ENCODE measurements at regions not wholly inside any gene's neighbourhood (a gene's known extent, or its start where the extent isn't known, plus 50 kb on each side); places are given as distances from the start of the nearest gene placed in this dataset.

GRCh38 chr4:138693526-138693925 is 322.1 kb upstream of the NOCT start:
- Histone ChIP-seq H3K4me3 (no peak overlapping the region), H3K27me3 (ENCODE audit: low read depth) (no peaks in the 10 kb centered on the region), H3K27ac (no peak overlapping the region), H3K9me3 (no peaks in the 10 kb centered on the region), H3K4me1 (no peaks in the 10 kb centered on the region), H3K36me3 (no peaks in the 10 kb centered on the region)
- TF ChIP-seq CTCF (IDR thresholded peaks at IDR 0.05), result no peak
- DNase-seq, result no peak
- intact Hi-C loops (cut with DNase I), result no loop called here
- no peak for ATAC-seq

GRCh38 chr4:138692411-138692810 is 323.2 kb upstream of the NOCT start:
- H3K9me3 ChIP-seq, result no peaks in the 10 kb centered on the region
- no peaks in the 10 kb centered on the region for H3K36me3 ChIP-seq
- no peak overlapping the region for H3K27ac ChIP-seq
- H3K27me3 ChIP-seq (ENCODE audit: low read depth), result no peaks in the 10 kb centered on the region
- DNase-seq, result no peak
- no peak for TF ChIP-seq CTCF (IDR thresholded peaks at IDR 0.05)
- intact Hi-C loops (cut with DNase I), result no loop called here
- no peak for ATAC-seq
- H3K4me3 ChIP-seq, result no peak overlapping the region
- no peaks in the 10 kb centered on the region for H3K4me1 ChIP-seq

GRCh38 chr4:138689593-138689992 is 326.0 kb upstream of the NOCT start:
- Histone ChIP-seq H3K27me3 (ENCODE audit: low read depth) (no peaks in the 10 kb centered on the region), H3K4me1 (no peaks in the 10 kb centered on the region), H3K4me3 (no peak overlapping the region), H3K9me3 (no peaks in the 10 kb centered on the region), H3K36me3 (no peaks in the 10 kb centered on the region), H3K27ac (no peak overlapping the region)
- intact Hi-C loops (cut with DNase I), result no loop called here
- ATAC-seq (no peak), DNase-seq (no peak)
- no peak for TF ChIP-seq CTCF (IDR thresholded peaks at IDR 0.05)

- no peak for TF ChIP-seq CTCF (IDR thresholded peaks at IDR 0.05)
- H3K27ac ChIP-seq, result no peak overlapping the region
Observed at GRCh38 chr4:138689187-138689586, 326.4 kb upstream of the NOCT start.

GRCh38 chr4:138688408-138689085 is 327.0 kb upstream of the NOCT start:
- no peak for DNase-seq
- intact Hi-C loops (cut with DNase I), result no loop called here
- no peak overlapping the region for H3K4me3 ChIP-seq

More at GRCh38 chr4:138689187-138689586, 326.4 kb upstream of the NOCT start:
- Histone ChIP-seq H3K9me3 (no peaks in the 10 kb centered on the region), H3K27me3 (ENCODE audit: low read depth) (no peaks in the 10 kb centered on the region), H3K36me3 (no peaks in the 10 kb centered on the region), H3K4me1 (no peaks in the 10 kb centered on the region), H3K4me3 (no peak overlapping the region)
- intact Hi-C loops (cut with DNase I), result no loop called here
- DNase-seq (no peak), ATAC-seq (no peak)

More at GRCh38 chr4:138688408-138689085, 327.0 kb upstream of the NOCT start:
- Histone ChIP-seq H3K36me3 (no peaks in the 10 kb centered on the region), H3K27me3 (ENCODE audit: low read depth) (no peaks in the 10 kb centered on the region), H3K27ac (no peak overlapping the region), H3K4me1 (no peaks in the 10 kb centered on the region), H3K9me3 (no peaks in the 10 kb centered on the region)
- no peak for ATAC-seq
- TF ChIP-seq CTCF (IDR thresholded peaks at IDR 0.05), result no peak

All from lower lobe of right lung (tissue), 2 donors.